GM21515 (cell line): ENCODE measurements at regions not wholly inside any gene's neighbourhood (a gene's known extent, or its start where the extent isn't known, plus 50 kb on each side); places are given as distances from the start of the nearest gene placed in this dataset.

Experiments used
- ATAC-seq: cut with Tn5 transposase; IDR thresholded peaks from one replicate; pipeline ENCODE4 v1.9.1; 2021; ENCODE audit not compliant: unreplicated experiment

DNA sequence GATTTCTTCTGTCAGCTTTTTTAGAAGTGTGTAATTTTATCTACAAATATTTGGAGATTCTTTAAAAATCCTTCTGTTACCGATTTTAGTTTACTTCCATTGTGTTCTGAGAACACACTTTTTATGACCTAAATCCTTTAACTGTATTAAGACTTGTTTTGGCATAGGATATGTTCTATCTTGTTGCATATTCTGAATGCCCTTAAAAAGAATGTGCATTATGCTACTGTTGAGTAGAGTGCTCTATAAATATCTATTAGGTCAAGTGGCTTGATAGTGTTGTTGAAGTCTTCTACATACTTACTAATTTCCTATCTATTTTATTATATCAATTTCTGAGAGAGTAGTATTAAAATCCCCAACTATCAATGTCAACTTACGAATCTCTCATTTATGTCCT lies 502.2 kb downstream of the MAFB start:
- ATAC-seq, result no peak

GRCh38 chr20:40181676-40182075 lies 507.4 kb downstream of the MAFB start:
- ATAC-seq, result no peak

GRCh38 chr20:40176098-40176841 lies 512.8 kb downstream of the MAFB start:
- ATAC-seq, result no peak

GRCh38 chr20:40175296-40175695 lies 513.7 kb downstream of the MAFB start:
- no peak for ATAC-seq

- no peak for ATAC-seq
Measured at GRCh38 chr20:40173872-40174271, 515.2 kb downstream of the MAFB start.

GRCh38 chr20:40168981-40169620 lies 519.9 kb downstream of the MAFB start:
- ATAC-seq, result no peak

DNA sequence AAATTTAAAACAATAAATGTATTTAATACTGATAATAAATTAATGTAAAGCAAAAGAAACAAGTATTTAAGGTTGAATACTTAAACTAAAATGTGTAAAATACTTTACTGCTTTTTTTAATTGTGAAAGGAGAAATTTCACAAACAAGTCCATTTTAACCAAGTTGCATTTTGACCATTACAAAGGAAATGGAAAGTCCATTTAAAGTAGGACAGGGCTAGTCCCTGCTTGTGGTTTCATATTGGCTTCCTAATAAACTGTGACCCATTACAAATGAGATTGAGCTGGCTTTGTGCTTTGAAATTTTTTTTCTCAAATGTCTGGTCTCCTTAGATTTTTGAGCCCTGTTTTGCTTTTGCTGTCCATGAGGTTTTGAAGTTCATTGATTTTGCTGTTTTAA lies 527.6 kb downstream of the MAFB start:
- no peak for ATAC-seq

DNA sequence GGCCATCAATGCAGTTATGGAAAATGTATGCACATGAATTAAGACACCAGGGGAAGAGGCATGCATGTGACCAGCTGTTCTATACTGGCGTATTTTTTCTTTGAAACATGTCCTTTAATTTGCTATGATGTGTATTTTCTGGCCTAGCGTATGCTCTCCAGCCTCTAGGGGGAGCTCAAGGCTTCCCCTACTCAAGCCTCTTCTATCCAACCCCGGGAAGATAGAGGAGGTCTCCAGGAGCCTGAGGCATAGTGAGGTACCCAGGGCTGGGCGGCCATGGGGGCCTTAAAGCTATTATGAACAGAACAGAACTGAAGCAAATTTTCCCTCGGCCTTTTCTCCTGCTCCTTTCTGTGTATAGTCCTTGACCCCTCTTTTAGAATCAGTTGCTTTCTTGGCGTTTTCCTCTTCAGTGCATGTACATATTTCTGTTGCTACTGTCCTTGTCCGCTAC lies 528.9 kb downstream of the MAFB start:
- ATAC-seq, result peak; percentile 39

DNA sequence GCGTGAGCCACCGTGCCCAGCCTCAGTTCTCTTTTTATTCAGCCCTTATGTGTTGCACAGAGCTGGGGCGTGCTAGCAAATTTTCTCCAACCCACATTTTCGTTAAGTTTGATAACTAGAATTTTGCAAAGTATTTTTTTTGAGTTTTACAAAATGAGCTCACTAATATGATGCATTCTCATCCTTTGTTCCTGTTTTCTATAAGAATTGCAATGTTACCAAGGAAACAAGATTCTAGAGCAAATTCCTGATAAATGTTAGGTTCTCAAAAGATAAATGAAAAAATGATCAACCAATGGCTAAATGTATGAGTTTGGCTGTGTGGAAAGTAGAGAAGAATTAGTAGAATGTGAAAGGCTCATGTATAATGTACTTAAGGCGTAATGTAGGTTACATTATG lies 529.8 kb downstream of the MAFB start:
- ATAC-seq, result no peak

GRCh38 chr20:40156600-40157317 lies 532.3 kb downstream of the MAFB start:
- ATAC-seq, result peak; percentile 91

GRCh38 chr20:40154514-40154913 lies 534.5 kb downstream of the MAFB start:
- no peak for ATAC-seq

- ATAC-seq, result no peak
Measured at GRCh38 chr20:40148886-40149285, 540.1 kb downstream of the MAFB start.

DNA sequence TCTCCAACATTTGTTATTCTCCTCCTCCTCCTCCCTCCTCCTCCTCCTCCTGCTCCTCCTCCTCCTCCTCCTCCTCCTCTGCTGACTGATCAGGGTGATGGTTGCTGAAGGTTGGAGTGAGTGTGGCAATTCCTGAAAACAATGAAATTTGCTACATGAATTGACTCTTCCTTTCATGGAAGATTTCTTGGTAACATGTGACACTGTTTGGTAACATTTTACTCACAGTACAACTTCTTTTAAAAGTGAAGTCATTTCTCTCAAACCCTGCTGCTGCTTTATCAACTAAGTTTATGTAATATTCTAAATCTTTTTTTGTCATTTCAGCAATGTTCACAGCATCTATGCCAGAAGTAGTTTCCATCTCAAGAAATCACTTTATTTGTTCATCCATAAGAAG lies 543.0 kb downstream of the MAFB start:
- no peak for ATAC-seq

DNA sequence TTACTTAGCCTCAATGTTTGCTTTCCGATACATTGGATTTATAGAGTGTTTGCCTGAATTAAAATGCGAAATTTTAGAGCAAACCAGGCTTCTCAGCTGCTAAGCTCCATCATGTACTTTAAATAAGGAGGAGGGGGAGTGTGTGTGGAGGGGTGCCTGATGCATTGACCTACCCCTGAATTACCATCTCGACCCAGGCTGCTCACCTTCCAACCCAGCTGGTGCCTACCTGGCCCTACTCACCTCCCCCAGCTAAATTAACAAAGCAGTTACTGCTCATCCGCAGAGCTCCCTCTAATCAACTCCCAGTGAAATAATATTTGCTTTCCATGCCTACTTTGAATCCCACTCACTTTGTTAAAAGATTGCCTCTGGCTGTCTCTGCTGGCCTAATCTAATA lies 544.5 kb downstream of the MAFB start:
- no peak for ATAC-seq

GRCh38 chr20:40134176-40134575 lies 554.9 kb downstream of the MAFB start:
- ATAC-seq, result no peak

- no peak for ATAC-seq
Measured at GRCh38 chr20:40120827-40121226, 568.2 kb downstream of the MAFB start.

GRCh38 chr20:40111282-40111681 lies 577.8 kb downstream of the MAFB start:
- no peak for ATAC-seq

DNA sequence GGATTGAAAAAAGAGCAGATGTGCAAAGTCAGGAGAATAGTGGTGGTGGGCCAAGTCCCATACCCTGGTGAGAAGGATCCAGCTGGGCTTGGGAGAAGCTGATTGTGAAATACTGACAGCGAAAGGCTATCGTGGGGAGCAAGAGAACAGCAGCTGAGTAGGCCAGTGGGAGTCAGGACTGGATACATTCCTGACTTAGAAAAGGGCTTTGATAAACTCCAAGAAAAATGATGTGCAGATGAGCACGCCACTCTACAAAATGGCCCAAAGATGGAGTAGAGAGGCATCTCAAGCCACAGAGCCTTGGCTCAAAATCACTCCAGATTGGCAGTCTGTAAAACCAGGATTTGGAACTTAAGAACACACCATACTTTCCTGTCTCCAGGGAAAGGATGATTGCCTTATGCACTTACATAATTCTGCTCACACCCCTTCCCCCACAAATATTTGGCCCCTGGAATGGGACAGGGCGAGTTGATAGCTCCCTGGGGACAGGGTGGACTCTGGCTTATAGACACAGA lies 578.7 kb downstream of the MAFB start:
- no peak for ATAC-seq

- no peak for ATAC-seq
Measured at GRCh38 chr20:40109136-40109535, 579.9 kb downstream of the MAFB start.

GRCh38 chr20:40108321-40108720 lies 580.7 kb downstream of the MAFB start:
- no peak for ATAC-seq

- no peak for ATAC-seq
Measured at GRCh38 chr20:40104959-40105358, 584.1 kb downstream of the MAFB start.

GRCh38 chr20:40103420-40103819 lies 585.6 kb downstream of the MAFB start:
- no peak for ATAC-seq
